ENCODE measurements at regions not wholly inside any gene's neighbourhood (a gene's known extent, or its start where the extent isn't known, plus 50 kb on each side); places are given as distances from the start of the nearest gene placed in this dataset.

DNA sequence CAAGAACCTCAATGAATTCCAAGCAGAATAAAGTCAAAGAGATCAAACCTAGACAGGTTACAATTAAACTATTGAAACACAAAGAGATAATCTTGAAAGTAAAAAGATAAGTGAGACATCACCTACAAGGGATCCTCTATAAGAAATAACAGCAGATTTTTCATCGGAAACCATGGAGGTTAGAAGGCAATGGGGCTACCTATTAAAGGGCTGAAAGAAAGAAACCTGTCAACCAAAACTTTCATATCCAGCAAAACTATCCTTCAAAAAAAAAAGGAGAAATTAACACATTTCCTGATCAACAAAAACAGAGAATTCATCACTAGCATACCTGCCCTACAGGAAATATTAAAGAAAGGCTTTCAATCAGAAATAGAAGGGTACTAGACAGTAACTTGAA, 244.9 kb downstream of the ARHGAP12 start:
- TF ChIP-seq, protein P1, sequence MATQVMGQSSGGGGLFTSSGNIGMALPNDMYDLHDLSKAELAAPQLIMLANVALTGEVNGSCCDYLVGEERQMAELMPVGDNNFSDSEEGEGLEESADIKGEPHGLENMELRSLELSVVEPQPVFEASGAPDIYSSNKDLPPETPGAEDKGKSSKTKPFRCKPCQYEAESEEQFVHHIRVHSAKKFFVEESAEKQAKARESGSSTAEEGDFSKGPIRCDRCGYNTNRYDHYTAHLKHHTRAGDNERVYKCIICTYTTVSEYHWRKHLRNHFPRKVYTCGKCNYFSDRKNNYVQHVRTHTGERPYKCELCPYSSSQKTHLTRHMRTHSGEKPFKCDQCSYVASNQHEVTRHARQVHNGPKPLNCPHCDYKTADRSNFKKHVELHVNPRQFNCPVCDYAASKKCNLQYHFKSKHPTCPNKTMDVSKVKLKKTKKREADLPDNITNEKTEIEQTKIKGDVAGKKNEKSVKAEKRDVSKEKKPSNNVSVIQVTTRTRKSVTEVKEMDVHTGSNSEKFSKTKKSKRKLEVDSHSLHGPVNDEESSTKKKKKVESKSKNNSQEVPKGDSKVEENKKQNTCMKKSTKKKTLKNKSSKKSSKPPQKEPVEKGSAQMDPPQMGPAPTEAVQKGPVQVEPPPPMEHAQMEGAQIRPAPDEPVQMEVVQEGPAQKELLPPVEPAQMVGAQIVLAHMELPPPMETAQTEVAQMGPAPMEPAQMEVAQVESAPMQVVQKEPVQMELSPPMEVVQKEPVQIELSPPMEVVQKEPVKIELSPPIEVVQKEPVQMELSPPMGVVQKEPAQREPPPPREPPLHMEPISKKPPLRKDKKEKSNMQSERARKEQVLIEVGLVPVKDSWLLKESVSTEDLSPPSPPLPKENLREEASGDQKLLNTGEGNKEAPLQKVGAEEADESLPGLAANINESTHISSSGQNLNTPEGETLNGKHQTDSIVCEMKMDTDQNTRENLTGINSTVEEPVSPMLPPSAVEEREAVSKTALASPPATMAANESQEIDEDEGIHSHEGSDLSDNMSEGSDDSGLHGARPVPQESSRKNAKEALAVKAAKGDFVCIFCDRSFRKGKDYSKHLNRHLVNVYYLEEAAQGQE (IDR thresholded peaks at IDR 0.05; ENCODE audit: insufficient read depth in 1 of 2, low read depth in 2 of 2, low read length in 2 of 2), result no peak
- TF ChIP-seq POLR2AphosphoS5 (IDR thresholded peaks at IDR 0.05; ENCODE audit: low read depth, low read length), result no peak
- TF ChIP-seq SIN3A (IDR thresholded peaks at IDR 0.05; ENCODE audit: borderline replicate concordance, insufficient read depth, low read length), result no peak
- no peak for TF ChIP-seq TAF1 (IDR thresholded peaks at IDR 0.05; ENCODE audit: borderline replicate concordance, insufficient read depth, low read length)
- TF ChIP-seq FOXP2 (optimal IDR thresholded peaks at IDR 0.05; ENCODE audit: borderline replicate concordance, extremely low read depth, extremely low read length, insufficient read depth), result no peak

Data from PFSK-1 (cell line).